OCI-LY7 (cell line): ENCODE measurements at regions not wholly inside any gene's neighbourhood (a gene's known extent, or its start where the extent isn't known, plus 50 kb on each side); places are given as distances from the start of the nearest gene placed in this dataset.

Source experiments
- BruUV-seq: library from RNA; stranded (reverse); fragments of 400-500 nt; replicated peaks from 2 replicates; lab custom pipeline; 2021; lab: Mats Ljungman, UMichigan
- CTCF ChIA-PET: fragments of 300-600 bp; sonication (Branson Sonifier 250); formaldehyde crosslinking; loops from one replicate; lab custom pipeline; 2022; ENCODE audit warnings: antibody characterized with exemption; ENCODE audit not compliant: unreplicated experiment; lab: Charles Lee
- POLR2A ChIA-PET: fragments of 300-600 bp; sonication (Branson Sonifier 250); formaldehyde crosslinking; loops from one replicate; lab custom pipeline; 2022; ENCODE audit warnings: antibody characterized with exemption; lab: Charles Lee
- DNase-seq: peaks from one replicate; pipeline ENCODE4 v3.0.0-alpha.2; 2015; ENCODE audit warnings: low spot score
- H2AFZ ChIP-seq: fragments of 200-600 bp; sonication (generic), shearing (Covaris generic); 2 replicates; pipeline ENCODE4 v1.6.1; 2014; ENCODE audit warnings: mild to moderate bottlenecking, antibody characterized with exemption, low read length, moderate library complexity
- H3K27ac ChIP-seq: fragments of 200-600 bp; sonication (generic); 2 replicates; pipeline ENCODE4 v1.5.1; 2014; ENCODE audit warnings: mixed run types, low read depth, mild to moderate bottlenecking, moderate library complexity, low read length, inconsistent platforms; ENCODE audit not compliant: poor library complexity, severe bottlenecking
- H3K36me3 ChIP-seq: fragments of 200-600 bp; sonication (generic); 2 replicates; pipeline ENCODE4 v1.6.1; 2014; ENCODE audit warnings: mild to moderate bottlenecking, antibody characterized with exemption, low read length, moderate library complexity, mixed read lengths; ENCODE audit not compliant: insufficient read depth
- H3K4me1 ChIP-seq: fragments of 200-600 bp; sonication (generic); 2 replicates; pipeline ENCODE4 v1.5.1; 2014; ENCODE audit warnings: mild to moderate bottlenecking, low read length; ENCODE audit not compliant: insufficient read depth, poor library complexity, severe bottlenecking
- H3K4me2 ChIP-seq: fragments of 200-600 bp; sonication (generic); 2 replicates; pipeline ENCODE4 v1.6.1; 2014; ENCODE audit warnings: mild to moderate bottlenecking, low read length
- H3K4me3 ChIP-seq: fragments of 200-600 bp; sonication (generic); 2 replicates; pipeline ENCODE4 v1.5.1; 2014; ENCODE audit warnings: mild to moderate bottlenecking, low read depth, low read length; ENCODE audit not compliant: poor library complexity, severe bottlenecking
- H3K79me2 ChIP-seq: fragments of 200-600 bp; sonication (generic); 2 replicates; pipeline ENCODE4 v1.6.1; 2016; ENCODE audit warnings: low read depth, mild to moderate bottlenecking, low read length, moderate library complexity, mixed read lengths; ENCODE audit not compliant: insufficient read depth
- H3K9me2 ChIP-seq: fragments of 200-600 bp; sonication (generic); 2 replicates; pipeline ENCODE4 v1.6.1; 2016; ENCODE audit warnings: mild to moderate bottlenecking, low read length, mixed read lengths; ENCODE audit not compliant: insufficient read depth
- H3K9me3 ChIP-seq: fragments of 200-600 bp; sonication (generic); 2 replicates; pipeline ENCODE4 v1.6.1; 2014; ENCODE audit warnings: mild to moderate bottlenecking, mixed run types, low read length, mixed read lengths
- H4K20me1 ChIP-seq: fragments of 200-600 bp; sonication (generic); 2 replicates; pipeline ENCODE4 v1.6.1; 2014; ENCODE audit warnings: mild to moderate bottlenecking, antibody characterized with exemption, low read length, moderate library complexity, mixed read lengths; ENCODE audit not compliant: insufficient read depth
- EZH2phosphoT487 ChIP-seq: fragments of 200-600 bp; sonication (generic); IDR thresholded peaks from 2 replicates; pipeline ENCODE4 v1.6.1; 2018; ENCODE audit warnings: low read depth, borderline replicate concordance, mild to moderate bottlenecking, mixed run types, antibody characterized with exemption, low read length, moderate library complexity, mixed read lengths
- intact Hi-C: fragments of 100-400 bp; cut with micrococcal nuclease; formaldehyde crosslinking; loops from one replicate; pipeline ENCODE4 v1.10.0; 2022; ENCODE audit not compliant: unreplicated experiment
- TF ChIP-seq, protein P1 (sequence below): fragments of 200-600 bp; sonication (generic); conservative IDR thresholded peaks from 2 replicates; pipeline ENCODE4 v1.5.1; 2014; ENCODE audit warnings: mild to moderate bottlenecking, antibody characterized with exemption, low read length, moderate library complexity, mixed read lengths

DNA sequence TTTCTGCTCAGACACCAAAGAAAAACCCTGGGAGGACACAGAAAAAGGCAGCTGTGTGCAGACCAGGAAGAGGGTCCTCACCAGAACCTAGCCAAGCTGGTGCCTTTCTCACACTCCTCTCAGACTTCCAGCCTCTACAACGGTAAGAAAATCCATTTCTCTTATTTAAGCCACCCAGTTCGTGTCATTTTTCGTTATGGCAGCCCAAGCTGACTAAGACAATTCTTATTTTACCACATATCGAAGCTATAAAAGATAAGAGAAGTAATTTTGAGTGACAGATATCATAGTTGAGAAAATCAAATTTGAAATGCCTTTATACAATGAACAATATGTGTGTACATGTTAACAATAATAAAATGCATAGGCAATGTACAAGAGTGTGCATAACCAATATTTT is 219.5 kb downstream of the CBLN2 start:
- Histone ChIP-seq H3K4me3 (no peak overlapping the region), H3K27ac (no peak overlapping the region), H3K36me3 (no peaks in the 10 kb centered on the region), H3K9me2 (no peaks in the 10 kb centered on the region), H3K9me3 (no peaks in the 10 kb centered on the region), H3K79me2 (no peaks in the 10 kb centered on the region), H3K4me1 (no peaks in the 10 kb centered on the region), H4K20me1 (no peaks in the 10 kb centered on the region), H3K4me2 (no peak overlapping the region), H2AFZ (no peak overlapping the region)
- no peak for DNase-seq
- BruUV-seq: no TSS peak
- TF ChIP-seq, protein P1, sequence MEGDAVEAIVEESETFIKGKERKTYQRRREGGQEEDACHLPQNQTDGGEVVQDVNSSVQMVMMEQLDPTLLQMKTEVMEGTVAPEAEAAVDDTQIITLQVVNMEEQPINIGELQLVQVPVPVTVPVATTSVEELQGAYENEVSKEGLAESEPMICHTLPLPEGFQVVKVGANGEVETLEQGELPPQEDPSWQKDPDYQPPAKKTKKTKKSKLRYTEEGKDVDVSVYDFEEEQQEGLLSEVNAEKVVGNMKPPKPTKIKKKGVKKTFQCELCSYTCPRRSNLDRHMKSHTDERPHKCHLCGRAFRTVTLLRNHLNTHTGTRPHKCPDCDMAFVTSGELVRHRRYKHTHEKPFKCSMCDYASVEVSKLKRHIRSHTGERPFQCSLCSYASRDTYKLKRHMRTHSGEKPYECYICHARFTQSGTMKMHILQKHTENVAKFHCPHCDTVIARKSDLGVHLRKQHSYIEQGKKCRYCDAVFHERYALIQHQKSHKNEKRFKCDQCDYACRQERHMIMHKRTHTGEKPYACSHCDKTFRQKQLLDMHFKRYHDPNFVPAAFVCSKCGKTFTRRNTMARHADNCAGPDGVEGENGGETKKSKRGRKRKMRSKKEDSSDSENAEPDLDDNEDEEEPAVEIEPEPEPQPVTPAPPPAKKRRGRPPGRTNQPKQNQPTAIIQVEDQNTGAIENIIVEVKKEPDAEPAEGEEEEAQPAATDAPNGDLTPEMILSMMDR: no peak
- TF ChIP-seq EZH2phosphoT487: no peak
- CTCF ChIA-PET: no interaction called here
- POLR2A ChIA-PET: no interaction called here
- intact Hi-C loops: no loop called here

DNA sequence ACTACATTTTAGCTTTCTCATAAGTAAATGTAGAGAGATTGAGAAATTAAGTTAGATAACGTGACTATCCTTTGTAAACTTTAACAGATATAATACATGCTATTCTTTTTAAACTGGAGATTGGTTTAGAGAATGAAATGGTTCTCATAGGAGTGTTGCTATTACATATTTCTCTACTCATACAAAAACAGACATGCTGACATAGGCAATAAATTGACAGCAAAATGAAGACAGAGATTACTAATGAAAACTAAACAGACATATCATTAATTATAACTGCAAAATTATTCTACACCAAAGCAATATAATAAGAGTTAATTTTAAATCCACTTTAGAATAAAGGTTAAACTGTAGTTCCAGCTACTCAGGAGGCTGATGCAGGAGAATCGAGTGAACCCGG is 227.6 kb downstream of the CBLN2 start:
- DNase-seq: no peak
- Histone ChIP-seq H3K9me2 (no peaks in the 10 kb centered on the region), H3K4me3 (no peak overlapping the region), H4K20me1 (no peaks in the 10 kb centered on the region), H3K4me1 (no peaks in the 10 kb centered on the region), H3K79me2 (no peaks in the 10 kb centered on the region), H3K36me3 (no peaks in the 10 kb centered on the region), H2AFZ (no peak overlapping the region), H3K9me3 (no peaks in the 10 kb centered on the region), H3K27ac (no peak overlapping the region), H3K4me2 (no peak overlapping the region)
- BruUV-seq: no TSS peak
- ChIA-PET CTCF (no interaction called here), POLR2A (interaction anchor here (0.6 to 0.7 kb wide), 2 partner anchors 315 to 320 kb away, joined by 4 to 6 read pairs; no protein-coding TSS in a partner anchor)
- intact Hi-C loops: no loop called here
- TF ChIP-seq, protein P1: no peak
- no peak for TF ChIP-seq EZH2phosphoT487

DNA sequence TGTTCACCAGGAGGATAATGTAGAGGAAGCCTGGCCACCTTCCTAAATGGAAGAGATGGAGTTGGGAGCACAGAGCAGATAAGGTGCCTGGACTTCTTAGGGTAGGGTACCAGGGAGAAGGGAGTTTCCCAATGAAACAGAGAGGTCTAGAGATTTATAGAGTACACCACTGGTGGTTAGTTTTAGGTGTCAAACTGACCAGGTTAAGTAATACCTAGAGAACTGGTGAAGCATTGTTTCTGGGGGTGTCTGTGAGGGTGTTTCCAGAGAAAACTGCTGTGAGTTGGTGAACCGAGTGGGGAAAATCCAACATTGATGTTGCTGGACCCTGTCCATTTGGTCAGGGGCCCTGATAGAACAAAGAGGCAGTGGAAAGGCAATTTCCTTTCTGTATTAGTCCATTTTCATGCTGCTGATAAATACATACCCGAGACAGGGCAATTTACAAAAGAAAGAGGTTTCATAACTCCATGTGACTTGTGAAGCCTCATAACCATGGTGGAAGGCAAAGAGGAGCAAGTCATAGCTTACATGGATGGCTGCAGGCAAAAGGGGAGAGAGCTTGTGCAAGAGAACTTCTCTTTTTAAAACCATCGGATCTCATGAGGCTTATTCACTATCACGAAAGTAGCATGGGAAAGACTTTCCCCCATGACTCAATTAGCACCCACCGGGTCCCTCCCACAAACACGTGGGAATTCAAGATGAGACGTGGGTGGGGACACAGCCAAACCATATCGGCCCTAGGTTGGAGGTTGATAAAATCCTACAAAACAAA is 260.8 kb downstream of the CBLN2 start:
- BruUV-seq: no TSS peak
- CTCF ChIA-PET: no interaction called here
- H3K27ac ChIP-seq: no peak overlapping the region
- no peaks in the 10 kb centered on the region for H4K20me1 ChIP-seq
- no peaks in the 10 kb centered on the region for H3K36me3 ChIP-seq
- TF ChIP-seq EZH2phosphoT487: no peak
- TF ChIP-seq, protein P1: no peak
- no peaks in the 10 kb centered on the region for H3K79me2 ChIP-seq
- H3K4me1 ChIP-seq: no peaks in the 10 kb centered on the region
- no peak overlapping the region for H3K4me3 ChIP-seq
- no peaks in the 10 kb centered on the region for H3K9me2 ChIP-seq
- intact Hi-C loops: no loop called here
- no peak for DNase-seq
- no peak overlapping the region for H3K4me2 ChIP-seq
- no peak overlapping the region for H2AFZ ChIP-seq
- no peaks in the 10 kb centered on the region for H3K9me3 ChIP-seq
- POLR2A ChIA-PET: no interaction called here
